ENCODE measurements at regions not wholly inside any gene's neighbourhood (a gene's known extent, or its start where the extent isn't known, plus 50 kb on each side); places are given as distances from the start of the nearest gene placed in this dataset.

DNA sequence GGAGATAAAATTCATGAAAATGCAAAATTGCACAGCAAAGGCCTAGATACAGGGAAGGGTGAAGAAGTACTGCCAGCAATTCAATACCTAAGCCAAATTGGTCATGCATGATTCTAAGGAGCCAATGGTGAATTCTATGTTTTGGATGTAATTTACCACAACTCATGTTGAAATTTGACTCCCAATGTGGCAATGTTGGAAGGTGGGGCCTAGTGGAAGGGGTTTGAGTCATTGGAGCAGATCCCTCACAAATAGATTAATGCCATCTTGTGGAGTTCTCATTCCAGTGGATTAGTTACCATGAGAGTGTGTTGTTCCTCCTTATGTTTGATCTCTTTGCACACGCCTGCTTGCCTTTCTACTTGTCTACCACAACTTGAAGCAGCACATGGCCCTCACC lies 194.0 kb upstream of the ALG10 start:
- Histone ChIP-seq H2BK5ac (ENCODE audit: insufficient read length, low read length) (no peak overlapping the region), H2BK12ac (ENCODE audit: insufficient read length, low read depth, low read length) (no peak overlapping the region), H3T11ph (ENCODE audit: low read length) (no peak overlapping the region), H3K14ac (ENCODE audit: insufficient read depth, low read length) (no peak overlapping the region), H3K56ac (ENCODE audit: insufficient read length, low read depth, low read length) (no peak overlapping the region), H3K23me2 (ENCODE audit: insufficient read length, low read depth, low read length, poor library complexity, severe bottlenecking) (no peaks in the 10 kb centered on the region), H4K5ac (ENCODE audit: insufficient read length, low read depth, low read length) (no peak overlapping the region), H3K4ac (ENCODE audit: low read depth, low read length) (no peak overlapping the region), H3K27ac (ENCODE audit: insufficient read length, low read depth, low read length) (no peak overlapping the region), H4K91ac (ENCODE audit: insufficient read length, low read depth, low read length) (no peak overlapping the region), H3K79me2 (ENCODE audit: insufficient read depth, low read length) (no peaks in the 10 kb centered on the region), H3K27me3 (ENCODE audit: insufficient read depth, low read length) (no peaks in the 10 kb centered on the region), H2BK20ac (ENCODE audit: low read depth, low read length, poor library complexity, severe bottlenecking) (no peak overlapping the region), H3K4me2 (ENCODE audit: insufficient read depth, insufficient read length, low read length) (no peak overlapping the region), H2AFZ (ENCODE audit: low read length) (no peak overlapping the region), H3K9me3 (ENCODE audit: control insufficient read depth, low read depth, low read length) (no peaks in the 10 kb centered on the region), H3K4me1 (ENCODE audit: insufficient read depth, low read length) (no peaks in the 10 kb centered on the region), H2AK5ac (ENCODE audit: insufficient read length, low read length) (no peak overlapping the region), H2BK120ac (ENCODE audit: low read depth, low read length, poor library complexity, severe bottlenecking) (no peak overlapping the region), H3K18ac (ENCODE audit: insufficient read length, low read depth, low read length) (no peak overlapping the region), H2BK15ac (ENCODE audit: low read depth, low read length) (no peak overlapping the region), H4K8ac (replicated peaks; ENCODE audit: insufficient read length, low read depth, low read length) (no peak overlapping the region), H3K79me1 (ENCODE audit: insufficient read depth, low read depth, low read length, poor library complexity, severe bottlenecking) (no peaks in the 10 kb centered on the region), H3K9ac (ENCODE audit: extremely low read depth, insufficient read length, low read length) (no peak overlapping the region), H4K20me1 (ENCODE audit: control insufficient read depth, insufficient read depth, insufficient read length) (no peaks in the 10 kb centered on the region), H3K23ac (ENCODE audit: insufficient read length, low read depth, low read length) (no peak overlapping the region)
- H3K9me3 Mint-ChIP-seq = no peaks in the 10 kb centered on the region; a peak in 1 of 5 replicates
- H3K4me3 Mint-ChIP-seq = no peak overlapping the region
- no peaks in the 10 kb centered on the region for H3K36me3 Mint-ChIP-seq (ENCODE audit: insufficient read depth in 1 of 3, low read depth in 3 of 3)
- DNase-seq = no peak
- no CpG with 5 or more reads among the region's 1 CpG for WGBS (ENCODE audit: extremely low coverage, insufficient read length, low lambda C conversion rate)
- no peaks in the 10 kb centered on the region for H3K27me3 Mint-ChIP-seq (ENCODE audit: low read depth)
- TF ChIP-seq, protein P1, sequence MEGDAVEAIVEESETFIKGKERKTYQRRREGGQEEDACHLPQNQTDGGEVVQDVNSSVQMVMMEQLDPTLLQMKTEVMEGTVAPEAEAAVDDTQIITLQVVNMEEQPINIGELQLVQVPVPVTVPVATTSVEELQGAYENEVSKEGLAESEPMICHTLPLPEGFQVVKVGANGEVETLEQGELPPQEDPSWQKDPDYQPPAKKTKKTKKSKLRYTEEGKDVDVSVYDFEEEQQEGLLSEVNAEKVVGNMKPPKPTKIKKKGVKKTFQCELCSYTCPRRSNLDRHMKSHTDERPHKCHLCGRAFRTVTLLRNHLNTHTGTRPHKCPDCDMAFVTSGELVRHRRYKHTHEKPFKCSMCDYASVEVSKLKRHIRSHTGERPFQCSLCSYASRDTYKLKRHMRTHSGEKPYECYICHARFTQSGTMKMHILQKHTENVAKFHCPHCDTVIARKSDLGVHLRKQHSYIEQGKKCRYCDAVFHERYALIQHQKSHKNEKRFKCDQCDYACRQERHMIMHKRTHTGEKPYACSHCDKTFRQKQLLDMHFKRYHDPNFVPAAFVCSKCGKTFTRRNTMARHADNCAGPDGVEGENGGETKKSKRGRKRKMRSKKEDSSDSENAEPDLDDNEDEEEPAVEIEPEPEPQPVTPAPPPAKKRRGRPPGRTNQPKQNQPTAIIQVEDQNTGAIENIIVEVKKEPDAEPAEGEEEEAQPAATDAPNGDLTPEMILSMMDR (conservative IDR thresholded peaks at IDR 0.05) = no peak
- H3K27ac Mint-ChIP-seq = peak overlapping the region in 1 of 3 experiments; percentile 30; a peak in 1 of 7 replicates
- no peaks in the 10 kb centered on the region for H3K4me1 Mint-ChIP-seq

Data from H9 (cell line).